Prostate gland (tissue), 2 donors: ENCODE measurements at regions not wholly inside any gene's neighbourhood (a gene's known extent, or its start where the extent isn't known, plus 50 kb on each side); places are given as distances from the start of the nearest gene placed in this dataset.

Experiments
- POLR2A ChIP-seq: fragments of 450-650 bp; IDR thresholded peaks from one replicate; pipeline ENCODE4 v1.6.1; 2016; ENCODE audit warnings: antibody characterized with exemption, mild to moderate bottlenecking
- TF ChIP-seq, protein P1 (sequence below), 4 experiments: fragments of 200-600 bp in 2 of 4; fragments of 450-650 bp in 2 of 4; sonication (generic) in 2 of 4; IDR thresholded peaks; 1 replicate in 3 of 4; 2 replicates in 1 of 4; pipeline ENCODE4 v1.5.1; 2016 to 2019; ENCODE audit warnings: antibody characterized with exemption in 4 of 4, mild to moderate bottlenecking in 2 of 4, moderate library complexity in 2 of 4

- no peak for TF ChIP-seq POLR2A
- TF ChIP-seq, protein P1, sequence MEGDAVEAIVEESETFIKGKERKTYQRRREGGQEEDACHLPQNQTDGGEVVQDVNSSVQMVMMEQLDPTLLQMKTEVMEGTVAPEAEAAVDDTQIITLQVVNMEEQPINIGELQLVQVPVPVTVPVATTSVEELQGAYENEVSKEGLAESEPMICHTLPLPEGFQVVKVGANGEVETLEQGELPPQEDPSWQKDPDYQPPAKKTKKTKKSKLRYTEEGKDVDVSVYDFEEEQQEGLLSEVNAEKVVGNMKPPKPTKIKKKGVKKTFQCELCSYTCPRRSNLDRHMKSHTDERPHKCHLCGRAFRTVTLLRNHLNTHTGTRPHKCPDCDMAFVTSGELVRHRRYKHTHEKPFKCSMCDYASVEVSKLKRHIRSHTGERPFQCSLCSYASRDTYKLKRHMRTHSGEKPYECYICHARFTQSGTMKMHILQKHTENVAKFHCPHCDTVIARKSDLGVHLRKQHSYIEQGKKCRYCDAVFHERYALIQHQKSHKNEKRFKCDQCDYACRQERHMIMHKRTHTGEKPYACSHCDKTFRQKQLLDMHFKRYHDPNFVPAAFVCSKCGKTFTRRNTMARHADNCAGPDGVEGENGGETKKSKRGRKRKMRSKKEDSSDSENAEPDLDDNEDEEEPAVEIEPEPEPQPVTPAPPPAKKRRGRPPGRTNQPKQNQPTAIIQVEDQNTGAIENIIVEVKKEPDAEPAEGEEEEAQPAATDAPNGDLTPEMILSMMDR (IDR thresholded peaks at IDR 0.05), result no peak
Measured at GRCh38 chr15:29968895-29969561, 113.7 kb upstream of the GOLGA8J start.
